ENCODE measurements at regions not wholly inside any gene's neighbourhood (a gene's known extent, or its start where the extent isn't known, plus 50 kb on each side); places are given as distances from the start of the nearest gene placed in this dataset.

DNA sequence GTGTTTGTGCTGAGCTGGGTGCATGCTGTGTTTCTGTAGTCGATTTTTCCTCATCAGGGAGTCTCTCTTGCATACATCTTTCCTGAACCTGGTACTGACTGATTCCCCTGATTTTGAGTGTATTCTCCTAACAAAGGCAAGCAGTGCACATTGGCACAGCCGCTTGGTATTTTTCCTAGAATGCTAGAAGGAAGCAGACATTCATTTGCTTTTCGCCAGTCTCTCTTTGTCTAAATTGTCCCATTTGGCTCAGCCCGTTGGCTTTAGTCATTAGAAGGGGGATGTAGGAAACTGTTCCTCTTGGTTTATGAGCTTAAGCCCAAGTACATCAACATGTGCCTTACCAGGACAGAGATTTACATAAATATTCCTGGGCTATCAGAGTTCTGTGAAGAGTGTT is 266.1 kb upstream of the TMTC4 start:
- no peak for DNase-seq (ENCODE audit: low read depth)

GRCh38 chr13:100933841-100934240 is 259.2 kb upstream of the TMTC4 start:
- no peak for DNase-seq (ENCODE audit: low read depth)

GRCh38 chr13:100922599-100922998 is 248.0 kb upstream of the TMTC4 start:
- DNase-seq (ENCODE audit: low read depth) = no peak

- no peak for DNase-seq (ENCODE audit: low read depth)
Measured at GRCh38 chr13:100921139-100921538, 246.5 kb upstream of the TMTC4 start.

DNA sequence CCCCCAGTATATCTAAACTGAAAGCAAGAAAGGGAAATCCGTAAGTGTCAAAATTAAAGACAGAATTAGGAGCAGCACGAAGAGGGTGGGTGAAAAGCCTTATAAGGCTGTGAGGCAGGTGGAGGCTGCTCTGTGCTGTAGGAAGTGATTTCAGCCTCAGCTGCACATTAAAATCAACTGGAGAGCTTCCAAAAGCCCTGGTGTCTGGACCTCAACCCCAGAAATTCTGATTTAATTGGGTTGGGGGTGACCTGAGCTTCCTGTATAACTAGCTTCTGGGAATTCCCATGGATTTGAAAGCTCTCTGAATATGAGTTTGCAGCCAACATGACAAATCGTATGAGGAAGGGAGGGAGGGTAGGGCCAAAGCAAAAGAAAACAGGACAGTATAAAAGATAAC is 242.4 kb upstream of the TMTC4 start:
- no peak for DNase-seq (ENCODE audit: low read depth)

GRCh38 chr13:100913143-100913542 is 238.5 kb upstream of the TMTC4 start:
- no peak for DNase-seq (ENCODE audit: low read depth)

DNA sequence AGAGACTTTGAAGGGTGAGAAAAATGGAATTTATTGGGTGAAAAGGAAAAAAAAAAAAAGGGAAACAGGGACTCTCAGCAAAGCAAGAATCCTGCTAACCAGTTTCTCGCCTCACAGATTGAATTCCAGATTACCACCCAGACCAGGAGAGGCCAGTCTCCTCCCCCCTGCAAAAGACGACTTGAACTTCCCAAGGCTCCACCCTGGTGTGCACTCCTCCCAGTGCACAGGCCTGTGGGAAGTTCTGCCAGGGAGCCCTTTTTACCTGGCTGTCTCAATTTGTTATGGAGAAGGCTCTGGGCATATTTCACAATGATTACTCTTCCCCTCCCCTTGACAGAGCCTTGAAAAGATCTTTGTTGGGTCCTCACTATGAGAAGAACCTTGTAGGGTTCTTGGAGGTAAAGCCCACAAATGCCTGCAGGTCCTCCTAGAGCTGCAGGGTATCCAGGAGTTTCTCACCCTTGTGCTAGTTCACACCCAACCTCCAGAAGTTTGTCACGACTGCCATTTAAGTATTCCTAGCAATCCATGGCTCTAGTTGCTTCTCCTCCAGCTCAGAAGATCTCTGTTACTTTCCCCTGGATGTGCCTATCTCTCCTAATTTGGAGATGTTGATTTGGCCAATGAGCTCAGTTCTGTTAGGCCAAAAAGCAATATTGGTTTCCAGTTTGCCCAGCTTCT is 229.8 kb upstream of the TMTC4 start:
- no peak for DNase-seq (ENCODE audit: low read depth)

DNA sequence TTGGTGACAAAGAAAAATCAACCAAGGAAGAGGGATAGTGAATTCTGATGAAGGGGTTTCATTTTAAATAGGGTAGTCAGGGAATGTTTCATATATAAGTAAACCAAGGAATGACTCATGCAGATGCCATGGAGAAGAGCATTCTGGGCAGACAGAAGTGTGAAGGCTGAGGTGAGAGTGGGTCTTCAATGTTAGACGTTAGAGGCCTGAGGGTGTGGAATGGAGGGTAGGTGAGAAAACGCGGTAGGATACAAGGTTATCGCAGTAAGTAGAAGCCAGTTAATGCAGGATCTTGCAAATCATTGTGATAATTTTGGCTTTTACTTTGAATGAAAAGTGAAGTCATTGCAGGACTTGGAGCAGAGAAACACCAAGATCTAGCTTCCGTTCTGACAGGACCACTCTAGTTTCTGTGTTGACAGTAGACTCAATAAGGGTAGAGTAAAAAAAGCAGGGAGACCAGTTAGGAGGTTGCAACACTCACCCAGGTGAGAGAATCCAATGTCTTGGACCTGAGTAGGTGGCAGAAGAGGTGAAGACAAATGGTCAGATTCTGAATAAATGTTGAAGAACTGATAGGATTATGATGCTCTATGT is 225.2 kb upstream of the TMTC4 start:
- DNase-seq (ENCODE audit: low read depth) = no peak

DNA sequence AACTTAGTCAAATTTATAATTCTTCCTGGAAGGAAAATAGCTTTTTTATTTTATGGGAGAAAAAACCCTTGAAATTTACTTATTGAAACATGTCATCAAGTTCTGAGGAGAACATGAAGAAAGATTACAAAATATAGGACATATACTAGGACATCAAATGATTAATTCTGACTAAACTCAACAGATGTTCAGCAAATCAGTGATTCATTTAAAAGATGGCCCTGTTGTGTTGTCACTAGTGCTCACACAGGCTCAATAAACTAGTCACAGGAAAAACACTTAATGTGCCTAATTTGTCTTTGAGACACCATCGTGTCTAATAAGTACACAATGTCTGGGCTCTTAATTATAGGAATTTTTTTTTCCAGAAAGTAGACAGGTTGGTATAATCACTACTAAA is 223.8 kb upstream of the TMTC4 start:
- DNase-seq (ENCODE audit: low read depth) = no peak

DNA sequence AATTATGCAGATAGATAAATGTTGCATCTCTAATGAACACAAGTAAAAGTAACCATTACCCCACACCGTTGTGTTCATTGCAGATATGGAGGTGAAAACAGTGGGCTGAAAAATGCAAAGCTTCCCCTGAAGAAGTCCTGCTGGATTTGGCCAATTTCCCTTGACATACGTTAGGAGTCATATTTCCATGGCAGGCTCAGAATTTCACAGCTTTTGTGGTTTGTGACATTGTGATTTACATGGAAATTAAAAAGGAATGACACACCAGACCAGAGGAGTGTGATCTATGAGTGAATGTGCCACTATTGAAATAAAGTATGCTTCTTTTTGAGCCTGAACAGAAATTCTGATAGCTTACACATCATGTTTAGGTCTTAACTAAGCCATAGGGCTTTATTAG is 221.1 kb upstream of the TMTC4 start:
- peak; percentile 44 for DNase-seq (ENCODE audit: low read depth)

DNA sequence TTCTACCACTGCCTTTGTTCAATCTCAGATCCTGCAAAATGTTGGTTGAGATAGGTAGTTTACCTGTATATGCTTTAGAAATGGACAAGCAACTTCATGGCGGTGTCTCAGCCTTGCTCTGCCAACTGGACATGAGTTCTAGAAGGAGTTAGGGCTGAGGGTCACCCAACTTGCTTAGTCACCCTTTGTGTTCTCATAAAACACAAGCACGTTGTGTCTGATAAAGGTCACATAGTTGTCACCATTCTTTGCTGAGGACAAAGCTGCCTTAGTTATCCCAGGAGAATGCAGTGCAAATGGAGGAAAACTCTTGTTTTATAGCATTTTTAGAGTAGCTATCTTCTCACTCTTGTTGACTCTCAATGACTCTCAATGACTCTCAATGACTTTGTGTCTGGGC is 218.4 kb upstream of the TMTC4 start:
- DNase-seq (ENCODE audit: low read depth) = peak; percentile 18

DNA sequence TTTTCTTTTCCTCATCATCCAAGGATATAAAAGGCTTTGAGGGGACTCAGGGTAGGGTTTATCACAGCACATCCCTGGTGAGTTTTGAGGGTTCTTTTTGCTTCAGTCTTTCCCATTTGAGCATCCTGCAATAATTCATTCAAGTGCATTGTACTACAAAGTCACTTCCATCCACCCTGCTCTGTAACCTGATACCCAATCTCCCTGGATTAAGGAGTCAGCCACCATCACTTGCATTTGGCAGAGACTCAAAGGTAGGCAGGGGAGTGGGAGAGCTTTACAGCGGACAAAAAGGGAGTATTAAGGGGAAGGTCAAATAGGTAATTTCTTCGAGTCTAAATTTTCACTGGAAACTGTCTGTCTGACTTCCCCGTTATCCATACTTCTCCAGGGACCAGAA is 216.1 kb upstream of the TMTC4 start:
- DNase-seq (ENCODE audit: low read depth) = no peak

GRCh38 chr13:100887729-100888151 is 213.1 kb upstream of the TMTC4 start:
- peak; percentile 91 for DNase-seq (ENCODE audit: low read depth)

GRCh38 chr13:100883453-100883852 is 208.9 kb upstream of the TMTC4 start:
- DNase-seq (ENCODE audit: low read depth) = no peak

DNA sequence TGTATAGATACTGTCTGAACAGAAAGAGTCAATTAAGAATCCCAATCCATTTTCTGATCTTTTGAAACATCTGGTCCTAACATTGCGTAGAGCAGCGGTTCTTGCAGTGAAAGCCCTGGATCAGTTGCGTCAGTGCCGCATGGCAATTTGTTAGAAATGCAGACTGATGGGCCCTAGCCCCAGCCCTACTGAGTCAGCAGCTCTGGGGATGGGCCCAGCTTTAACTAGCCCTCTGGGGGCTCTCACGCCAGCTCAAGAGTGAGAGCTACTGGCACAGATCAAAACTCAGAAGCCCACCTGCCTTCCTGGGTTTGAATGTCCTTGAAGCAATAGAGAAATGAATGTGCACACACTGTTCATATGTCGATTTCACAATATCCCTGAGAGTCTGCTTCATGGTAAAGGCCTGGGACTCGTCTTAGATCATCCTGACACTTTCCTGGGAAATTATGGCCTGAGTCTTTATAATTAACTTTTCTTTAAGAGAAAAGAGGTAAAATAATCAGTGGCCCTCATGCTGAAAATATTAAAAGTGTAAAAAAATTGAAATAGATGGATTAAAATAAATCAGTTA is 206.8 kb upstream of the TMTC4 start:
- peak; percentile 18 for DNase-seq (ENCODE audit: low read depth)

DNA sequence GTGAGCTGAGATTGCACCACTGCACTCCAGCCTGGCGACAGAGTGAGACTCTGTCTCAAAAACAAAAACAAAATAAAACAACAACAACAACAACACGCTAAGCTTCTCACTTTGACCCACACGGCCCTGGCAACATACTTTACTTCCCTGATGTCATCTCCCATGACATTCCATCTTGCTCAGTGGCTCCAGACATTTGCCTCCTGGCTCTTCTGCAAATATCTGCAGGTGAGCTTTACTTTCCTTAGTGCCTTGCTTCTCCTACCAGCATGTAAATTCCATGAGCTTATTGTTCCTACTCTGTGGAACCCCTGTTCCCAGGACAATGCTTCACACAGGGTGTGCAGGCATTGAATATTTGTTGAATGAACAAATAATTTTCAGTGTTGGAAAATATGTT is 205.6 kb upstream of the TMTC4 start:
- DNase-seq (ENCODE audit: low read depth) = no peak

DNA sequence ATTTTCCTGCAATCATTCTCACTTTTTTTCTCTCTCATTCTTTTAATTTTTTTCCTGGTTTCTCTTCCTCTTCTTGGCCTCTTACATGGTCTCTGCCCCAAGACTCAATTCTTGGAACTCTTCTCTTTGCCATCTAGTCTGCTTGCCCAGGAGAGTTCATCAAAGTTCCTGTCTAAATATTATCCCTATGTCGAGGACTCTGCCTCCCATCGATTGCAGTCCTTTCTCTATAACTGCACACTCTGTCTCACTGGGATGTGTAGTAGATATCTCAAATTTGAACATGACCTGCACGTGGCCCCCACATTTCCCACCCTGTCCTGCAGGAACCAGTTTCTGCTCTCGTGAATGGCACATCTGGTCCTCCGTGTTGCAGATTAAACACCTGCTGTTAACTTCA is 204.7 kb upstream of the TMTC4 start:
- DNase-seq (ENCODE audit: low read depth) = no peak

DNA sequence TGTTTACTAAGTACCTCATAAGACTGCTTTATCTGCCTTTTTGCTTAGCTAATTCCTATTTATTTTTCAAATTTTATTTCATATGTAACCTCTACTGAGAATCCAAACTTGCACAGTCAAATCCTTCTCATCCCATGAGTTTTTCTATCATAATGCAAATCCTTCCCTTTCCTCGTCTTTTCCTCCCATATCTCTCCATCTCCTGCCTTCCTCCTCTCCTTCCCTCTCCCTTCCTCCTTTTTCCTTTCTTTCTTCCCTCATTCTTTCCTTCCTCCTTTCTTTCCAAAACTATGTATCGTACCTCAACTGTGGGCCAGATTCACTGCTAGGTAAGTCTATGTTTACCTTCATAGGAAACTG is 201.4 kb upstream of the TMTC4 start:
- no peak for DNase-seq (ENCODE audit: low read depth)

DNA sequence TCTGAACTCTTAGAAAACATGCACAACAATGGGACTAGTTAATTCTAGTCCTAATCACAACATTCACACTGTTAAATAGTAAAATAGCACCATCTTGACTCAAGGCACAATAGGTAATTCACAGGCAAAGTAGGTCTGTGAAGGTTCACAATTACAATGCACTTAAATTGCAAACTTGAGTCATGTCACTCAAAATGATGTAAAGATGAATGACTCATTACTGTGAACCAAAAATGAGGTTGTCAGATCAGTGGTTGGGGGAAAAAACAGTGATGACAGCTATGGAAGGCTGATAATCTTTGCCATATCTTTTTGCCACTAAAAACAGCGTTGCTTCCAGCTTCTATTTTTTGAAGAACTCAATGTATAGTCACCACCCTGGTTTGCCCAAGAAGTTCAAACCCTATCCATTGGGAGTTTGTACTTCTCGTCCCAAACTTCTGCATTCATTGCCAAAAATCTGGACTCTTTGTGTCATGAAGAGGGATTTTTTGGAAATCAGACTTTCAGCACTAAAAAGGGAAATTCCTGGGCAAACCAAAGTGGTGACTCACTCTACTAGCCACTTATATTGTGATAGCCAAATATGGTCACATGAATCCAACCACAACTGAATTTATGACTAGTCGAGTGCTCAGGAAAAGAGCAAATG is 200.9 kb upstream of the TMTC4 start:
- peak; percentile 96 for DNase-seq (ENCODE audit: low read depth)

DNA sequence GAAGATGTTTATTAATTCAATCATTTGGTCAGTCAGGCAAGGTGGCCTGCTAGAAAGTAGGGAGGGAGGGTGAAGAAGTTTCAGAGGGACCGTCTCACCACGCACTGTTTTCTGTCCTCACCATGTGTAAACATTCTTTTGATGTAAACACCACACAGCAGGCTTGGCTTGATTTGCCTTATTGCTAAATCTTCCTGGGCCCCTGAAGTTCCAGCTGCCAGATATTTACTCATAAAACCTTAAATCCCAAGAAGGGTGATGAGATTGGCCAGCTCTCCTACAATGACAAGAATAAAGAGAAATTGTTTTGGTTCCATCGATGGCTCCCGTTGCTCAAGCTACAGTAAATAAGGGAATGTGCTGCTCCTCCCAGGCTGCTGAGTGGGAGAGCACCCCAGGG is 198.2 kb upstream of the TMTC4 start:
- no peak for DNase-seq (ENCODE audit: low read depth)

DNA sequence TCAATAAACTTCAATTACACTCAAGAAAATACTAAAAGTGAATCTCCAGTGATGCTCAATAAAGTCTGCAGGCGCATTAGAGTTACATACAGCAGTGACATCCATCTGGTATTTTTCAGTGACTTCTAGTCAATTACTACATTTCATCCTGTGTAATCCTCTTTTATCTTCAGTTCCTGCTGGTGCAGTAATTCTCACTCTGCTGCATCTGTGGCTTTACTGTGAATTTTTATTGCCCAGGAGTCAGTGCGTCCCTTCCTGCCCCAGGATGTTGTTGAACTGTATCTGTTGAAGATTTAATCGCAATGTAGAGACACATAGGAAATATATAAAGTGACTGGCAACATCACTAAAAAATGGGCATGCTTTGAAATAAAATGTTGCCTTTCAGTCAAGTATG is 196.3 kb upstream of the TMTC4 start:
- DNase-seq (ENCODE audit: low read depth) = no peak

GRCh38 chr13:100860866-100861265 is 186.3 kb upstream of the TMTC4 start:
- DNase-seq (ENCODE audit: low read depth) = no peak

- DNase-seq (ENCODE audit: low read depth) = no peak
Measured at GRCh38 chr13:100859861-100860260, 185.3 kb upstream of the TMTC4 start.

Measured in EH (cell line).